CD4-positive, alpha-beta memory T cell (primary cell): ENCODE measurements at regions not wholly inside any gene's neighbourhood (a gene's known extent, or its start where the extent isn't known, plus 50 kb on each side); places are given as distances from the start of the nearest gene placed in this dataset.
A peak's percentile ranks its signal among the peaks of the same experiment; 100 is the strongest.

ENCODE experiments used
- CTCF ChIA-PET: fragments of 350-600 bp; sonication (Branson Sonifier 250); formaldehyde crosslinking; loops from one replicate; lab custom pipeline; 2021; ENCODE audit warnings: inconsistent platforms; ENCODE audit not compliant: partially characterized antibody; lab: Charles Lee
- POLR2A ChIA-PET: fragments of 350-600 bp; sonication (Branson Sonifier 250); formaldehyde crosslinking; loops from one replicate; lab custom pipeline; 2021; ENCODE audit not compliant: partially characterized antibody; lab: Charles Lee
- DNase-seq, 5 donors: peaks; one replicate each; pipeline versions ENCODE4 v3.0.0 to v3.0.0-alpha.2; 2020 to 2022; ENCODE audit warnings: mixed read lengths in 1 of 5
- H3K27ac ChIP-seq: one replicate; pipeline ENCODE4 v1.7.0; 2013; ENCODE audit warnings: low read depth, low read length
- H3K27me3 ChIP-seq: 2 replicates; pipeline ENCODE4 v1.7.0; 2013; ENCODE audit warnings: mild to moderate bottlenecking, low read length, moderate library complexity; ENCODE audit not compliant: insufficient read depth
- H3K36me3 ChIP-seq: 2 replicates; pipeline ENCODE4 v1.7.0; 2013; ENCODE audit warnings: mild to moderate bottlenecking, low read length, moderate library complexity; ENCODE audit not compliant: insufficient read depth
- H3K4me1 ChIP-seq: 2 replicates; pipeline ENCODE4 v1.7.0; 2013; ENCODE audit warnings: mild to moderate bottlenecking, low read length, moderate library complexity; ENCODE audit not compliant: insufficient read depth
- H3K4me3 ChIP-seq, 2 donors: one replicate each; pipeline ENCODE4 v1.7.0; 2013; ENCODE audit warnings: low read length in 2 of 2, mild to moderate bottlenecking in 1 of 2
- H3K9me3 ChIP-seq, 2 donors: one replicate each; pipeline ENCODE4 v1.7.0; 2013; ENCODE audit warnings: low read length in 2 of 2, control low read depth in 1 of 2; ENCODE audit not compliant: control insufficient read depth in 1 of 2
- H3K27ac Mint-ChIP-seq, 7 donors: one replicate each; pipeline ENCODE4 v1.8.0; 2020 to 2021; ENCODE audit warnings: mixed read lengths in 7 of 7, mild to moderate bottlenecking in 6 of 7, inconsistent platforms in 3 of 7, moderate library complexity in 3 of 7
- H3K27me3 Mint-ChIP-seq, 2 donors: one replicate each; pipeline ENCODE4 v1.8.0; 2020 to 2021; ENCODE audit warnings: mixed read lengths in 2 of 2
- H3K36me3 Mint-ChIP-seq, 2 donors: one replicate each; pipeline ENCODE4 v1.8.0; 2020 to 2021; ENCODE audit warnings: mixed read lengths in 2 of 2, inconsistent platforms in 1 of 2, mild to moderate bottlenecking in 1 of 2
- H3K4me1 Mint-ChIP-seq, 4 donors: one replicate each; pipeline ENCODE4 v1.8.0; 2020 to 2021; ENCODE audit warnings: mixed read lengths in 4 of 4, mild to moderate bottlenecking in 1 of 4
- H3K4me3 Mint-ChIP-seq, 8 donors: one replicate each; pipeline ENCODE4 v1.8.0; 2020 to 2021; ENCODE audit warnings: mixed read lengths in 8 of 8, mild to moderate bottlenecking in 7 of 8, moderate library complexity in 6 of 8, inconsistent platforms in 3 of 8
- H3K9me3 Mint-ChIP-seq, 8 donors: one replicate each; pipeline ENCODE4 v1.8.0; 2020 to 2021; ENCODE audit warnings: mixed read lengths in 8 of 8, mild to moderate bottlenecking in 5 of 8, inconsistent platforms in 3 of 8, moderate library complexity in 1 of 8
- intact Hi-C: fragments of 100-400 bp; cut with micrococcal nuclease; formaldehyde crosslinking; loops from one replicate; pipeline ENCODE4 v1.15.1; 2023

DNA sequence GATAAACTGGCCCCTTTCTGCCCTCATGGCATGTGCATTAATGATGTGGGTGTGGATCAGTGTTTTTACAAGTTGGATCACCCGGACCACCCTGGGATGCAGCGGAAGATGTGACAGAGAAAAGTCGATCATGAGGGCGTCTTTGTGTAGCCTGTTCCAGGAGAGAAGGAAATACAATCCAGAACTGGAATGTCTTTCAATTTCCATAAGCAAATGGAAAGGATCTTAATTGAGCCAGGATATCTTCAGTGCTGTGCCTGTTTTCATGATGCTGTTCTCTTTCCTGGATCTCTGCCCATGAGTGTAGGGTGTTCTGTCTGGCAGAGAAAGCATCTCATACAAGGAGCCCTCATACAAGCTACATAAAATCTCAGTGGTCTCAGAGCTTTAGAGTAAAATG lies 481.4 kb downstream of the XYLT1 start:
- intact Hi-C loops, result no loop called here
- POLR2A ChIA-PET, result no interaction called here
- H3K4me3 Mint-ChIP-seq, result no peak overlapping the region
- DNase-seq, result no peak
- CTCF ChIA-PET, result no interaction called here
- peak overlapping the region in 1 of 7 donors; percentile 34 for H3K27ac Mint-ChIP-seq
- H3K27ac ChIP-seq, result no peak overlapping the region
- no peaks in the 10 kb centered on the region for H3K27me3 ChIP-seq
- H3K9me3 ChIP-seq, result no peaks in the 10 kb centered on the region
- H3K9me3 Mint-ChIP-seq, result peaks cover 0 to 4% (median 0%) of the 10 kb centered on the region in 8 donors
- H3K4me1 Mint-ChIP-seq, result peaks cover 20 to 39% (median 28%) of the 10 kb centered on the region in 4 donors
- no peaks in the 10 kb centered on the region for H3K27me3 Mint-ChIP-seq
- no peak overlapping the region for H3K4me3 ChIP-seq
- H3K36me3 Mint-ChIP-seq, result no peaks in the 10 kb centered on the region
- H3K4me1 ChIP-seq, result peaks cover 22% of the 10 kb centered on the region
- no peaks in the 10 kb centered on the region for H3K36me3 ChIP-seq

DNA sequence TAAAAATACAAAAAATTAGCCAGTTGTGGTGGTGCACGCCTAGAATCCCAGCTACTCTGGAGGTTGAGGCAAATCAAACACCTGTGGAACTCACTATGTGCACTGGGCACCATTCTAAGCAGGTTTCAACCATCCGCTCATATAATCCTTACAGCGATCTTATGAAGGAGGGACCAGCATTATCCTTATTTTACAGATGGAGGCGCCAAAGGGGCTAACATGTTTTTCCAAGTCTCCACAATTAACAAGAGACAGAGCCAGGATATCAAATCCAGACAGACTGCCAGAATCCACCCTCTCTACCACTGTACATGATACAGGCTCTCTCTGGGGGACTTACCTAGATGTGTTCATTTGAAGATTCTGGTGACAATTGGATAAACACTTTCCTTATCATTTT lies 479.0 kb downstream of the XYLT1 start:
- peaks cover 15% of the 10 kb centered on the region for H3K4me1 ChIP-seq
- H3K36me3 Mint-ChIP-seq, result no peaks in the 10 kb centered on the region
- H3K27me3 Mint-ChIP-seq, result peaks cover 0 to 3% of the 10 kb centered on the region in 2 donors
- peaks cover 16 to 34% (median 22%) of the 10 kb centered on the region in 4 donors for H3K4me1 Mint-ChIP-seq
- no peaks in the 10 kb centered on the region for H3K27me3 ChIP-seq
- peak overlapping the region in 4 of 7 donors; percentile 5 to 76 (median 13) for H3K27ac Mint-ChIP-seq
- ChIA-PET CTCF (interaction anchor here (0.7 kb wide), 1 partner anchor 129 kb away, joined by 4 read pairs; no protein-coding TSS in a partner anchor), POLR2A (interaction anchor here (1.8 kb wide), 1 partner anchor 21 kb away, joined by 6 read pairs; no protein-coding TSS in a partner anchor)
- DNase-seq, result no peak
- intact Hi-C loops, result no loop called here
- H3K36me3 ChIP-seq, result no peaks in the 10 kb centered on the region
- H3K27ac ChIP-seq, result no peak overlapping the region
- H3K9me3 Mint-ChIP-seq, result no peaks in the 10 kb centered on the region
- no peak overlapping the region for H3K4me3 ChIP-seq
- peak overlapping the region in 1 of 8 donors; percentile 54 for H3K4me3 Mint-ChIP-seq
- H3K9me3 ChIP-seq, result no peaks in the 10 kb centered on the region

DNA sequence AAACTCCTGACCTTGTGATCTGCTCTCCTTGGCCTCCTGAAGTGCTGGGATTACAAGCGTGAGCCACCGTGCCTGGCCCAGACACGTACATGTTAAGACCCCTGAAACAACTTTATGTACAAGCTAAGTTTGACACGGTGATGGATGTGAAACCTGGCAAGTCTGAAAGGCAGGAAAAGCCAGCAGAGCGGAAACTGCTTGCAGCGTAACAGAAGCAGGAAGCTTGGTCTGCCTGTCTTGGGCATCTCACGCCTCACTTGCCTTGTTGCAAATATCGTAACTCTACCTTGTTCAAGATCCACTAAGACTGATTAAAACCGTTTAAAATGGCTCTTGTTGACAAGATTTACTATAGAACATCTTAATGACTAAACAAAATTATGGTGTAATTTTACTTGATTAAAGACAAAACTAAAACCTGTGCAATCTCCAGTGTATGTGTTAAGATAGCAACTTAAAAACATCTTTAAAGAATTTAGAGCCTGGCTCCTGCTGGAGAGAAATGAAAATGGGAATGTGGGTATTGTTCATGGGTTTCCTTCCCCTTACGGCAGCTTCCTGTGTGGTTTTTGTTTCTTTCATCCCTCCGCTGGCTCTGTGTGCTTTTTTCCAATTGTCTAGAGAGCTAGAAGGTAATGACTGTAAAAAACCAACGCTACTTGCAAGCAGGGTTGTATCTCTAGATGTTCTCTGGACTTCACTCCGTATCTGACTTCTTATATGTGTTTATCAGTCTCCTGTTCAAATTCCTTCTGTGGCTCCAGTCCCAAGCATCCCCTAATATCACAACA lies 477.6 kb downstream of the XYLT1 start:
- POLR2A ChIA-PET, result interaction anchor here (1.1 to 1.8 kb wide), 2 partner anchors 20 to 78 kb away, joined by 3 to 6 read pairs; no protein-coding TSS in a partner anchor
- Mint-ChIP-seq H3K27ac (peak overlapping the region; percentile 23 to 93 (median 76)), H3K27me3 (peaks cover 0 to 3% of the 10 kb centered on the region in 2 donors), H3K4me3 (peak overlapping the region; percentile 22 to 74 (median 72)), H3K9me3 (no peaks in the 10 kb centered on the region), H3K36me3 (no peaks in the 10 kb centered on the region), H3K4me1 (peaks cover 16 to 34% (median 20%) of the 10 kb centered on the region in 4 donors)
- Histone ChIP-seq H3K36me3 (no peaks in the 10 kb centered on the region), H3K27ac (no peak overlapping the region), H3K27me3 (no peaks in the 10 kb centered on the region), H3K4me3 (peak overlapping the region in 1 of 2 donors; percentile 0), H3K9me3 (no peaks in the 10 kb centered on the region), H3K4me1 (peaks cover 15% of the 10 kb centered on the region)
- intact Hi-C loops, result no loop called here
- peak in 4 of 5 donors; percentile 16 to 25 (median 19) for DNase-seq
- CTCF ChIA-PET, result interaction anchor here (0.7 to 1.0 kb wide), 3 partner anchors 8 to 484 kb away, joined by 3 to 6 read pairs (median 3); no protein-coding TSS in a partner anchor

DNA sequence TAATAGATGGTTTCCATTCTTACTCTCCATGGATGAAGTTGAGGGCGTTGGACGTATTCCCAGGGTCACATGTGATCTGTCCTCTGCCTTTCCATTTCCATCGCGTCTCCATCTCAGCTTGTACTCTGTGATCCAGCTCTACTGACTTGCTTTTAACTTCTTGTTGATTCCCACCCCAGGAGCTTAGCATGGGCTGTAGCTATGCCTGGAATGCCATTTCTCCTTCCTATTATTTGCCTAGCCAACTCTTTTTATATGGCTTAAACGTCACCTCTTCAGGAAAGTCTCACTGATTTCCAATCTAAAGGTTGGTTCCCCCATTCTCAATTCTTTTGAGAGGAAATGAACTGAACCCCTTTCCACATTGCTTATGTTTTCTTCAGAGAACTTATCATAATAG lies 475.9 kb downstream of the XYLT1 start:
- Histone ChIP-seq H3K36me3 (no peaks in the 10 kb centered on the region), H3K27ac (no peak overlapping the region), H3K4me1 (peaks cover 15% of the 10 kb centered on the region), H3K4me3 (no peak overlapping the region), H3K9me3 (no peaks in the 10 kb centered on the region), H3K27me3 (no peaks in the 10 kb centered on the region)
- no peak overlapping the region for H3K27ac Mint-ChIP-seq
- no peak for DNase-seq
- H3K4me1 Mint-ChIP-seq, result peaks cover 16 to 34% (median 20%) of the 10 kb centered on the region in 4 donors
- CTCF ChIA-PET, result no interaction called here
- H3K36me3 Mint-ChIP-seq, result no peaks in the 10 kb centered on the region
- POLR2A ChIA-PET, result interaction anchor here (1.1 kb wide), 1 partner anchor 76 kb away, joined by 3 read pairs; no protein-coding TSS in a partner anchor
- H3K27me3 Mint-ChIP-seq, result peaks cover 0 to 3% of the 10 kb centered on the region in 2 donors
- peak overlapping the region in 2 of 8 donors; percentile 17 to 48 for H3K4me3 Mint-ChIP-seq
- H3K9me3 Mint-ChIP-seq, result no peaks in the 10 kb centered on the region
- intact Hi-C loops, result no loop called here

DNA sequence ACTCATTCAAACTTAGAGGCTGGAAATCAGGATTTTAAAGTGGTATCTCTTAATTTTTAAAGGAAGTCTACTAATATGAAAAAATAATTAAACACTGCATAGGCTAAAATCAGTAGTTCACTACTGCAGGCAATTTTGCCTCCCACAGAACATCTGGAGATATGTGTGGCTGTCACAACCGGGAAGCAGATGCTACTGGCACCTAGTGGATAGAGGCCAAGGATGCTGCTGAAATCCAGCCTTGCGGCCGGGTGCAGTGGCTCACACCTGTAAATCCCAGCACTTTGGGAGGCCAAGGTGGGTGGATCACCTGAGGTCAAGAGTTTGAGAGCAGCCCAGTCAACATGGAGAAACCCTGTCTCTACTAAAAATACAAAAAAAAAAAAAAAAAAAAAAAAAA lies 473.9 kb downstream of the XYLT1 start:
- H3K27ac ChIP-seq, result no peak overlapping the region
- ChIA-PET POLR2A (no interaction called here), CTCF (no interaction called here)
- H3K4me3 Mint-ChIP-seq, result no peak overlapping the region
- H3K4me3 ChIP-seq, result no peak overlapping the region
- peaks cover 15 to 27% (median 20%) of the 10 kb centered on the region in 4 donors for H3K4me1 Mint-ChIP-seq
- no peaks in the 10 kb centered on the region for H3K27me3 ChIP-seq
- peaks cover 15% of the 10 kb centered on the region for H3K4me1 ChIP-seq
- H3K27me3 Mint-ChIP-seq, result peaks cover 0 to 3% of the 10 kb centered on the region in 2 donors
- H3K9me3 Mint-ChIP-seq, result no peaks in the 10 kb centered on the region
- H3K36me3 ChIP-seq, result no peaks in the 10 kb centered on the region
- no peak overlapping the region for H3K27ac Mint-ChIP-seq
- H3K9me3 ChIP-seq, result no peaks in the 10 kb centered on the region
- DNase-seq, result no peak
- intact Hi-C loops, result no loop called here
- H3K36me3 Mint-ChIP-seq, result no peaks in the 10 kb centered on the region

DNA sequence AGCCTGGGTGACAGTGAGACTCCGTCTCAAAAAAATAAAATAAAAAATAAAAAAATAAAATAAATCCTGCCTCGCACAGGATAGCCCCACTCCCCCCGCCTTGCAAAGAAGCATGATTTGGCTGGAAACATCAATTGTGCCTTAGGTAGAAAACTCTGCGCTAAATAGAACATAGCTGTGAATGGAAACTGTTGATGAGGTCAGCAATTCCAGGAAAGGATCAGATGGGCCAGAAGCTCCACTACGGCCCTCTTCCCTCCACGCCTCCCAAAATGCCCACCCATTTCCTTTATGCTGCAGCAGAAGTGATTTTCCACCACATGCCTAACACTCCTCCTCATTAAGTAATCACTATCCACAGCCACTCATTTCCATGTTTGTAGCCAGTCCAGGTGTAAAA lies 473.4 kb downstream of the XYLT1 start:
- peaks cover 0 to 3% of the 10 kb centered on the region in 2 donors for H3K27me3 Mint-ChIP-seq
- H3K4me3 Mint-ChIP-seq, result no peak overlapping the region
- H3K27ac Mint-ChIP-seq, result peak overlapping the region in 1 of 7 donors; percentile 24
- CTCF ChIA-PET, result no interaction called here
- H3K36me3 Mint-ChIP-seq, result no peaks in the 10 kb centered on the region
- Histone ChIP-seq H3K27ac (no peak overlapping the region), H3K36me3 (no peaks in the 10 kb centered on the region), H3K4me3 (no peak overlapping the region), H3K9me3 (no peaks in the 10 kb centered on the region), H3K27me3 (no peaks in the 10 kb centered on the region), H3K4me1 (peaks cover 15% of the 10 kb centered on the region)
- POLR2A ChIA-PET, result no interaction called here
- DNase-seq, result no peak
- H3K4me1 Mint-ChIP-seq, result peaks cover 15 to 24% (median 20%) of the 10 kb centered on the region in 4 donors
- intact Hi-C loops, result no loop called here
- H3K9me3 Mint-ChIP-seq, result no peaks in the 10 kb centered on the region

DNA sequence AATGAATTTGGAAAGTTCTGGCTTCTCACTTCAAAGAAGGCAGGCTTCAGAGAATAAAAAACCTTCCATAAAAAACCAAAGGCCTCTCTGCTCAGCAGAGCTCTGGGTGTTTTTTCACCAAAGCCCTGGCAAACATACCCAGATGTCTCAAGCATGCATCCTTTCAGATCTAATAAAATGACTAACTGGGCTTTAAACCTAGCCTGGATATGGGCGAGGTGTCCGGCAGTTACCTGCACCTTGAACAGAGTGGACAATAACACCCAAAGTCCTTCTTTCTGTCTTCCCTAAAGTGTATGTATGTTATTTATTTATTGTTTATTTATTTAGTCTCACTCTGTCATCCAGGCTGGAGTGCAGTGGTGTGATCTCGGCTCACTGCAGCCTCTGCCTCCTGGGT lies 469.3 kb downstream of the XYLT1 start:
- Mint-ChIP-seq H3K9me3 (peaks cover 0 to 13% (median 7%) of the 10 kb centered on the region in 8 donors), H3K27ac (no peak overlapping the region), H3K36me3 (peaks cover 0 to 4% of the 10 kb centered on the region in 2 donors), H3K27me3 (peaks cover 0 to 1% of the 10 kb centered on the region in 2 donors), H3K4me3 (no peak overlapping the region), H3K4me1 (no peaks in the 10 kb centered on the region)
- intact Hi-C loops, result no loop called here
- H3K36me3 ChIP-seq, result no peaks in the 10 kb centered on the region
- ChIA-PET CTCF (interaction anchor here (1.4 kb wide), 1 partner anchor 14 kb away, joined by 4 read pairs; no protein-coding TSS in a partner anchor), POLR2A (no interaction called here)
- DNase-seq, result no peak
- no peaks in the 10 kb centered on the region for H3K9me3 ChIP-seq
- H3K27ac ChIP-seq, result no peak overlapping the region
- H3K4me1 ChIP-seq, result no peaks in the 10 kb centered on the region
- H3K27me3 ChIP-seq, result no peaks in the 10 kb centered on the region
- H3K4me3 ChIP-seq, result no peak overlapping the region
